HCT116 (cell line): ENCODE measurements at regions not wholly inside any gene's neighbourhood (a gene's known extent, or its start where the extent isn't known, plus 50 kb on each side); places are given as distances from the start of the nearest gene placed in this dataset.

Experiments used
- ATAC-seq: fragments of 200-7000 bp; cut with Tn5 transposase; 2 replicates; pipeline ENCODE4 v1.9.1; 2020; ENCODE audit warnings: mild to moderate bottlenecking, moderate library complexity
- BruUV-seq: library from RNA; stranded (reverse); fragments of 400-500 nt; replicated peaks from 2 replicates; lab custom pipeline; 2021; lab: Mats Ljungman, UMichigan
- CTCF ChIA-PET: fragments of 300-600 bp; sonication (Branson Sonifier 250); formaldehyde crosslinking; loops from one replicate; lab custom pipeline; 2021; ENCODE audit warnings: antibody characterized with exemption; lab: Charles Lee
- POLR2A ChIA-PET: fragments of 300-600, 350-600 bp; sonication (Branson Sonifier 250); formaldehyde crosslinking; loops from one replicate; lab custom pipeline; 2021; ENCODE audit warnings: antibody characterized with exemption; lab: Charles Lee
- RAD21 ChIA-PET, 2 experiments: fragments of 300-600 bp; sonication (Branson Sonifier 250); formaldehyde crosslinking; loops; one replicate each; lab custom pipeline; 2023; ENCODE audit warnings: low total read pairs in 2 of 2; ENCODE audit not compliant: uncharacterized antibody in 2 of 2, unreplicated experiment in 2 of 2, low non-redundant PET in 1 of 2; lab: Charles Lee
- DNase-seq: peaks from one replicate; pipeline ENCODE4 v3.0.0-alpha.2; 2010; ENCODE audit warnings: low read depth, low spot score
- H2AFZ ChIP-seq: fragments of 200-600 bp; shearing (Covaris generic), sonication (generic); 2 replicates; pipeline ENCODE4 v1.6.1; 2017; ENCODE audit warnings: low read depth, mixed run types, mixed read lengths, antibody characterized with exemption, low read length; ENCODE audit not compliant: poor library complexity, severe bottlenecking
- H3K27ac ChIP-seq: 2 replicates; pipeline ENCODE4 v1.5.1; 2012; ENCODE audit warnings: low read depth, low read length
- H3K27me3 ChIP-seq: fragments of 200-600 bp; sonication (generic); 2 replicates; pipeline ENCODE4 v1.6.1; 2016; ENCODE audit warnings: mixed run types, low read length, mixed read lengths; ENCODE audit not compliant: insufficient read depth
- H3K36me3 ChIP-seq, 2 experiments: fragments of 200-500 bp in 1 of 2; fragments of 200-600 bp in 1 of 2; sonication (Bioruptor generic) in 1 of 2; sonication (generic) in 1 of 2; 2 replicates each; pipeline versions ENCODE4 v1.5.1 to v1.6.1; 2014 to 2016; ENCODE audit warnings: low read length in 2 of 2, inconsistent platforms in 1 of 2, mixed read lengths in 1 of 2, mixed run types in 1 of 2; ENCODE audit not compliant: insufficient read depth in 2 of 2, control insufficient read depth in 1 of 2
- H3K4me1 ChIP-seq, 2 experiments: fragments of 200-600 bp in 1 of 2; sonication (generic) in 1 of 2; 2 replicates each; pipeline versions ENCODE4 v1.5.1 to v1.6.1; 2012 to 2017; ENCODE audit warnings: low read length in 2 of 2, inconsistent platforms in 1 of 2, mild to moderate bottlenecking in 1 of 2, mixed read lengths in 1 of 2, mixed run types in 1 of 2, moderate library complexity in 1 of 2; ENCODE audit not compliant: insufficient read depth in 2 of 2, control insufficient read depth in 1 of 2
- H3K4me2 ChIP-seq: fragments of 200-600 bp; sonication (generic); 2 replicates; pipeline ENCODE4 v1.6.1; 2017; ENCODE audit warnings: mixed run types, low read length, mixed read lengths
- H3K4me3 ChIP-seq, 2 experiments: fragments of 200-600 bp in 1 of 2; sonication (generic) in 1 of 2; replicated peaks in 1 of 2; 2 replicates each; pipeline ENCODE4 v1.5.1; 2011 to 2016; ENCODE audit warnings: low read length in 2 of 2, control low read depth in 1 of 2, low read depth in 1 of 2, mild to moderate bottlenecking in 1 of 2, mixed read lengths in 1 of 2, mixed run types in 1 of 2
- H3K79me2 ChIP-seq: fragments of 200-600 bp; sonication (generic); 2 replicates; pipeline ENCODE4 v1.6.1; 2017; ENCODE audit warnings: mild to moderate bottlenecking, mixed run types, low read length, moderate library complexity, mixed read lengths; ENCODE audit not compliant: insufficient read depth
- H3K9ac ChIP-seq: fragments of 200-600 bp; sonication (generic); 2 replicates; pipeline ENCODE4 v1.6.1; 2016; ENCODE audit warnings: low read length, mixed read lengths
- H3K9me2 ChIP-seq: fragments of 200-600 bp; sonication (generic), shearing (Covaris generic); 2 replicates; pipeline ENCODE4 v1.6.1; 2017; ENCODE audit warnings: mixed run types, mild to moderate bottlenecking, moderate library complexity; ENCODE audit not compliant: insufficient read depth
- H3K9me3 ChIP-seq, 2 experiments: fragments of 200-500 bp in 1 of 2; fragments of 200-600 bp in 1 of 2; sonication (Bioruptor generic) in 1 of 2; sonication (generic) in 1 of 2; 2 replicates each; pipeline ENCODE4 v1.6.1; 2014 to 2017; ENCODE audit warnings: low read length in 2 of 2, mixed read lengths in 2 of 2, inconsistent platforms in 1 of 2, low read depth in 1 of 2, mild to moderate bottlenecking in 1 of 2, mixed run types in 1 of 2, moderate library complexity in 1 of 2; ENCODE audit not compliant: control insufficient read depth in 1 of 2, insufficient read depth in 1 of 2
- H4K20me1 ChIP-seq: fragments of 200-600 bp; sonication (generic), shearing (Covaris generic); 2 replicates; pipeline ENCODE4 v1.6.1; 2017; ENCODE audit warnings: mixed run types, mild to moderate bottlenecking, moderate library complexity; ENCODE audit not compliant: insufficient read depth
- CTCF ChIP-seq, 3 experiments: fragments of 200-600 bp in 1 of 3; sonication (generic) in 1 of 3; IDR thresholded peaks in 2 of 3; conservative IDR thresholded peaks in 1 of 3; 2 replicates each; pipeline ENCODE4 v1.5.1; 2012 to 2017; ENCODE audit warnings: low read depth in 2 of 3, low read length in 2 of 3, antibody characterized with exemption in 1 of 3, borderline replicate concordance in 1 of 3, control low read depth in 1 of 3, mild to moderate bottlenecking in 1 of 3, mixed read lengths in 1 of 3, mixed run types in 1 of 3, moderate library complexity in 1 of 3; ENCODE audit not compliant: insufficient read depth in 1 of 3
- EGR1 ChIP-seq: IDR thresholded peaks from 2 replicates; pipeline ENCODE4 v1.6.1; 2012; ENCODE audit warnings: low read depth
- EZH2 ChIP-seq: fragments of 200-600 bp; sonication (generic); IDR thresholded peaks from 2 replicates; pipeline ENCODE4 v1.6.1; 2017; ENCODE audit warnings: antibody characterized with exemption, mixed run types
- MAX ChIP-seq: IDR thresholded peaks from 2 replicates; pipeline ENCODE4 v1.6.1; 2012
- RAD21 ChIP-seq: IDR thresholded peaks from 2 replicates; pipeline ENCODE4 v1.6.1; 2012; ENCODE audit warnings: low read depth, mild to moderate bottlenecking
- SP1 ChIP-seq: IDR thresholded peaks from 2 replicates; pipeline ENCODE4 v1.6.1; 2012; ENCODE audit warnings: low read depth
- SRF ChIP-seq: IDR thresholded peaks from 2 replicates; pipeline ENCODE4 v1.6.1; 2012; ENCODE audit warnings: low read depth
- ZBTB33 ChIP-seq: IDR thresholded peaks from 2 replicates; pipeline ENCODE4 v1.6.1; 2011; ENCODE audit warnings: mild to moderate bottlenecking, low read length, moderate library complexity; ENCODE audit not compliant: insufficient replicate concordance; ENCODE audit errors: extremely low read depth
- ZNF274 ChIP-seq: fragments of 200-500 bp; sonication (Bioruptor generic); IDR thresholded peaks from 2 replicates; pipeline ENCODE4 v1.6.1; 2014; ENCODE audit warnings: mild to moderate bottlenecking, low read depth, low read length, inconsistent platforms
- intact Hi-C: fragments of 100-400 bp; cut with micrococcal nuclease; formaldehyde crosslinking; loops from 2 replicates; pipeline ENCODE4 v1.10.0; 2022

GRCh38 chr2:60676706-60677330 lies 79.2 kb upstream of the PAPOLG start:
- no peaks in the 10 kb centered on the region; a peak in 1 of 4 replicates for H3K4me1 ChIP-seq
- H3K9me3 ChIP-seq = no peaks in the 10 kb centered on the region
- H3K27me3 ChIP-seq = no peaks in the 10 kb centered on the region
- no peaks in the 10 kb centered on the region for H3K9me2 ChIP-seq
- no peaks in the 10 kb centered on the region for H3K79me2 ChIP-seq
- H3K4me3 ChIP-seq = no peak overlapping the region
- DNase-seq (no peak), ATAC-seq (no peak)
- no peak overlapping the region for H3K9ac ChIP-seq
- RAD21 ChIA-PET = no interaction called here
- POLR2A ChIA-PET = no interaction called here
- no peak overlapping the region for H2AFZ ChIP-seq
- intact Hi-C loops = loop anchor here (10.0 kb wide), 1 partner anchor 1912 kb away; no protein-coding TSS in a partner anchor
- H3K4me2 ChIP-seq = no peak overlapping the region
- no peaks in the 10 kb centered on the region for H3K36me3 ChIP-seq
- no TSS peak for BruUV-seq
- CTCF ChIA-PET = interaction anchor here (0.7 kb wide), 1 partner anchor 116 kb away, joined by 3 read pairs; no protein-coding TSS in a partner anchor
- no peak overlapping the region for H3K27ac ChIP-seq
- TF ChIP-seq ZNF274 (no peak), CTCF (IDR thresholded peaks at IDR 0.05 in 2 of 3, conservative IDR thresholded peaks at IDR 0.05 in 1 of 3; ENCODE audit: borderline replicate concordance in 1 of 3, insufficient read depth in 1 of 3, low read depth in 2 of 3, low read length in 2 of 3) (no peak), SP1 (no peak), SRF (no peak), EGR1 (no peak), MAX (no peak), ZBTB33 (no peak), EZH2 (no peak), RAD21 (no peak)
- TF ChIP-seq, all 23 proteins: peak for 0
- H4K20me1 ChIP-seq = no peaks in the 10 kb centered on the region
